Body of pancreas (tissue), 4 donors: ENCODE measurements at regions not wholly inside any gene's neighbourhood (a gene's known extent, or its start where the extent isn't known, plus 50 kb on each side); places are given as distances from the start of the nearest gene placed in this dataset.
A peak's percentile ranks its signal among the peaks of the same experiment; 100 is the strongest.

Experiments
- ATAC-seq: fragments of 150-250 bp; one replicate; pipeline ENCODE4 v1.9.1; 2016
- DNase-seq, 4 donors: peaks; one replicate each; pipeline ENCODE4 v3.0.0-alpha.2; 2019
- H3K27ac ChIP-seq, 4 donors: fragments of 200-600 bp; sonication (generic); 1 replicate in 3 of 4; 2 replicates in 1 of 4; pipeline versions ENCODE4 v1.5.1 to v1.6.1; 2016 to 2019; ENCODE audit warnings: mild to moderate bottlenecking in 1 of 4, mixed read lengths in 1 of 4, moderate library complexity in 1 of 4
- H3K27me3 ChIP-seq, 2 donors: fragments of 200-600 bp; sonication (generic); one replicate each; pipeline ENCODE4 v1.6.0; 2016; ENCODE audit warnings: mild to moderate bottlenecking in 1 of 2
- H3K36me3 ChIP-seq, 2 donors: fragments of 200-600 bp; sonication (generic); replicated peaks in 1 of 2; 2 replicates each; pipeline ENCODE4 v1.5.1; 2016; ENCODE audit warnings: low read depth in 2 of 2; ENCODE audit not compliant: insufficient read depth in 1 of 2
- H3K4me1 ChIP-seq: fragments of 200-600 bp; sonication (generic); one replicate; pipeline ENCODE4 v1.6.0; 2016
- H3K4me3 ChIP-seq, 2 donors: fragments of 200-600 bp; sonication (generic); 1 replicate in 1 of 2; 2 replicates in 1 of 2; pipeline ENCODE4 v1.5.1; 2016 to 2019
- H3K9me3 ChIP-seq, 3 donors: fragments of 200-600 bp; sonication (generic); 1 replicate in 2 of 3; 2 replicates in 1 of 3; pipeline ENCODE4 v1.5.1; 2016
- CTCF ChIP-seq, 7 experiments: fragments of 450-650 bp in 4 of 7; fragments of 200-600 bp in 3 of 7; sonication (generic) in 3 of 7; IDR thresholded peaks; one replicate each; pipeline ENCODE4 v1.5.1; 2016 to 2019; ENCODE audit warnings: antibody characterized with exemption in 7 of 7
- POLR2A ChIP-seq, 3 donors: fragments of 450-650 bp; IDR thresholded peaks; one replicate each; pipeline ENCODE4 v1.6.1; 2016; ENCODE audit warnings: antibody characterized with exemption in 3 of 3, mild to moderate bottlenecking in 2 of 3
- WGBS, 2 donors: methylation state at CpG; one replicate each; pipeline ENCODE4 v1.1.5; 2017; 5-methylcytosine and 5-hydroxymethylcytosine counted together
- intact Hi-C: fragments of 100-400 bp; cut with DNase I; formaldehyde crosslinking; loops from one replicate; pipeline ENCODE4 v1.15.1; 2023

GRCh38 chr1:18539171-18539570, 58.4 kb downstream of the KLHDC7A start:
- ATAC-seq (no peak), DNase-seq (peak in 3 of 4 donors; percentile 11 to 29 (median 26))
- Histone ChIP-seq H3K27ac (no peak overlapping the region), H3K4me3 (no peak overlapping the region), H3K36me3 (no peaks in the 10 kb centered on the region), H3K27me3 (no peaks in the 10 kb centered on the region), H3K9me3 (no peaks in the 10 kb centered on the region), H3K4me1 (peaks cover 22% of the 10 kb centered on the region)
- TF ChIP-seq POLR2A (IDR thresholded peaks at IDR 0.05): no peak
- no peak for TF ChIP-seq CTCF (IDR thresholded peaks at IDR 0.05)
- intact Hi-C loops: loop anchor here (10.0 kb wide), 1 partner anchor 64 kb away; no protein-coding TSS in a partner anchor
- 73 to 90% methylated on average over 4 of the region's 4 CpGs for WGBS, 2 donors

- 95 to 100% methylated on average over 1 to 3 of the region's 3 CpGs for WGBS, 2 donors
Observed at GRCh38 chr1:18540136-18540765, 59.5 kb downstream of the KLHDC7A start.

DNA sequence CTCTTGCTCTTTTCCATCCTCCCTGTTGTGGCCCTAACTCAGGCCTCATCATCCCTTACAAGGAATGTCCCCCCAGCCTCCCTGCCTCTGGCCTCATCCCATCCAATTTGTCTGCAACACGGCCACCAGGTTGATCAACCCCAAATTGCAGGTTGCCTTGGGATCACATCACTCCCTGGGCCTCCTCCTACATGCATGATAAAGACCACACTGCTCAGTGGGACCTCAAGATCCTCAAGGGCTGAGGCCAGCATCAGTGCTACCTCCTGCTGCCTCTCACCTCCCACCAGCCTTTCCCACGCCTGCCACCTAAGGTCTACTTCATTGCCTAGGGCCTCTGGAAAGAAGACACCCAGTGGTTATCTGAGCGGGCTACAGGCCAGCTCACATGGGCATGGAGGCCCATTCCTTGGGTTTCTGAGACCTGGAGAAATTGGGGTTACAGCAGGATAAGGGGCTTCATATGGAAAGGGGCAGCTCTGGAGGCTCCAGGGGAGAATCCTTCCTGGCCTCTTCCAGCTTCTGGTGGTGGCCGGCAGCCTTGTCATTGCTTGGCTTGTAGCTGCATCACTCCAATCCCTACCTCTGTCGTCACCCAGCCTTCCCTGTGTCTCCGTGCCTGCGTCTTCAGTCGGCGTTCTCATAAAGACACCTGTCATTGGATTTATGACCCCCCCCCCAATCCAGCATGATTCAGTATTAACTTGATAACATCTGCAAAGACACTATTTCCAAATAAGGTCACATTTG, 60.5 kb downstream of the KLHDC7A start:
- H3K36me3 ChIP-seq: no peaks in the 10 kb centered on the region
- 89 to 91% methylated on average over 7 to 9 of the region's 9 CpGs for WGBS, 2 donors
- H3K9me3 ChIP-seq: no peaks in the 10 kb centered on the region
- TF ChIP-seq POLR2A (IDR thresholded peaks at IDR 0.05) (no peak), CTCF (IDR thresholded peaks at IDR 0.05) (no peak)
- no peaks in the 10 kb centered on the region for H3K27me3 ChIP-seq
- no peak overlapping the region for H3K4me3 ChIP-seq
- intact Hi-C loops: no loop called here
- no peak for ATAC-seq
- H3K4me1 ChIP-seq: peaks cover 4% of the 10 kb centered on the region
- no peak overlapping the region for H3K27ac ChIP-seq
- peak in 1 of 4 donors; percentile 2 for DNase-seq

More at GRCh38 chr1:18540136-18540765, 59.5 kb downstream of the KLHDC7A start:
- no peaks in the 10 kb centered on the region for H3K36me3 ChIP-seq
- no peaks in the 10 kb centered on the region for H3K9me3 ChIP-seq
- DNase-seq (peak in 1 of 4 donors; percentile 10), ATAC-seq (no peak)
- no peak overlapping the region for H3K27ac ChIP-seq
- H3K27me3 ChIP-seq: no peaks in the 10 kb centered on the region
- intact Hi-C loops: no loop called here
- peaks cover 14% of the 10 kb centered on the region for H3K4me1 ChIP-seq
- H3K4me3 ChIP-seq: no peak overlapping the region
- no peak for TF ChIP-seq POLR2A (IDR thresholded peaks at IDR 0.05)
- TF ChIP-seq CTCF (IDR thresholded peaks at IDR 0.05): no peak

- DNase-seq: no peak
- Histone ChIP-seq H3K4me1 (no peaks in the 10 kb centered on the region), H3K36me3 (no peaks in the 10 kb centered on the region), H3K27ac (no peak overlapping the region), H3K9me3 (no peaks in the 10 kb centered on the region), H3K4me3 (no peak overlapping the region), H3K27me3 (no peaks in the 10 kb centered on the region)
- ATAC-seq: no peak
- 43 to 53% methylated on average over 8 of the region's 8 CpGs for WGBS, 2 donors
- intact Hi-C loops: no loop called here
- TF ChIP-seq CTCF (IDR thresholded peaks at IDR 0.05): no peak
Observed at GRCh38 chr1:18542351-18542750, 61.6 kb downstream of the KLHDC7A start.
